HG02678 (cell line): ENCODE measurements at regions not wholly inside any gene's neighbourhood (a gene's known extent, or its start where the extent isn't known, plus 50 kb on each side); places are given as distances from the start of the nearest gene placed in this dataset.

Experiments
- ATAC-seq: cut with Tn5 transposase; IDR thresholded peaks from one replicate; pipeline ENCODE4 v1.9.1; 2021; ENCODE audit warnings: mild to moderate bottlenecking, moderate library complexity; ENCODE audit not compliant: unreplicated experiment

- no peak for ATAC-seq
Measured at GRCh38 chr9:28671000-28671399, 1097.7 kb upstream of the C9orf72 start.

DNA sequence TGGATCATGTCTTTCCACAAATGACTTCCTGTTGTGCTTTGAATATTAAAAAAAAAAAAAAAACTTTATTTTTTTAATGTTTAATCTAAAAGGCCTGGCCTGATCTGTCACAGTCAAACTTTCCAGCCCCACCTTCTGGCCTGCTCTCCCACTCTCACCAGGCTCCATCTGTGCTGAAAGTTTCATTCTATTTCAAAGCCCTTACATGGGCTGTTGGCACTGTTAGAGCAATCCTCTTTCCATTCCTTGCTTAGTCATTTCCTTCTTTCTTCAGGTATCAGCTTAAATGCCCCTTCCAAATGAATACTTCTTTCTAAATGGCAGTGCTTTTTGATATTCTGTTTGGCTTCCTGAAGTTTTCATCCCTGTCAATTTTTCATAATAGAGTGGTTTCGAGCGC is 1104.8 kb upstream of the C9orf72 start:
- ATAC-seq, result no peak

GRCh38 chr9:28688172-28688571 is 1114.9 kb upstream of the C9orf72 start:
- no peak for ATAC-seq

DNA sequence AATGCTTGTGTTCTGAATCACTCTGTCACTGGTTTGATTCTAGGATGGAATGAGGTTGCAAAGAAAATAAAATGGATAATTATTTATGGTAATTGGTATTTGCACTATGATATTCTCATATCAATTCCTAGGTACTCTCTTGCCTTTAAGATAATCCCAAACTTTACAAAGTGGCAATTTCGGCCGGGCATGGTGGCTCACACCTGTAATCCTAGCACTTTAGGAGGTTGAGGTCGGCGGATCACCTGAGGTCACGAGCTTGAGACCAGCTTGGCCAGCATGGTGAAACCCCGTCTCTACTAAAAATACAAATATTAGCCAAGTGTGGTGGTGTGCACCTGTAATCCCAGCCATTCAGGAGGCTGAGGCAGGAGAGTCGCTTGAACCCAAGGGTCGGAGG is 1118.7 kb upstream of the C9orf72 start:
- no peak for ATAC-seq

GRCh38 chr9:28696960-28697359 is 1123.7 kb upstream of the C9orf72 start:
- ATAC-seq, result no peak

- no peak for ATAC-seq
Measured at GRCh38 chr9:28699632-28700031, 1126.4 kb upstream of the C9orf72 start.

GRCh38 chr9:28707616-28708015 is 1134.3 kb upstream of the C9orf72 start:
- no peak for ATAC-seq

- no peak for ATAC-seq
Measured at GRCh38 chr9:28714188-28714587, 1140.9 kb upstream of the C9orf72 start.

DNA sequence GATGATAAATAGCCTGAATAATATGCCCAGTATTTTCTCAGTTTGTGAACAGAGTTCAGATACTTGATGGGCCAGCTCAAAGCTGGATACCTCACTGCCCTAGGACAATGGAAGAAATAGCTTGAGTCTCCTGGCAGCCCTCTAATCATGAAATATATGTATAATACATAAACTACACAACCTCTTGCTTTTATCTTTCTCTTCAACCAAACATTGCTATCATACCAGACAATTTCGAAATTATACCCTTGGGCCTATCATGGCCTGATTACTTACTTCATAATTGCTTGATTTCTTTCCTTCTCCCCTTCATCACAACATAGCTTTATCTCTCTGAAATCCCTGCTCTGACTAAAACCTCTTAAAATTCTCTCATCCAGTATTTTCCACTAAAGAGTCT is 1144.9 kb upstream of the C9orf72 start:
- ATAC-seq, result no peak

- ATAC-seq, result no peak
Measured at GRCh38 chr9:28720746-28721145, 1147.5 kb upstream of the C9orf72 start.

DNA sequence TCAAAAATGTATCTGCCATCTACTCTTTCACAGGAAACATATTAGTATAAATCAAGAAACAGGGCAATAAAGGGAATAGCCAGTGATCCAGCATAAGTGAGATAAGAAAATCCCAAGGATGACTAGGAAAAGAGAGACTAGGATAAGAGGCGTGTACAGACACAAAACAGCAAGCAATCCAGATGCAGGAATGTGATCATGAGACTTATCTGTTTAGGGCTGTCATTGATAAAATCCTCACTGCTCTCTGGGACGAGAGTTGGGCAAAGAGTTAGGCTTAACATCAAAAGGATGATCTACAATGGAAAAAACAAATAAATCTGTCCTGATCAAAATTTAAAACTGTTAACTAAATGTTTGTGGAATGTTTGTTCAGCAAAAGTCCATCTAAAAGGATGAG is 1156.8 kb upstream of the C9orf72 start:
- no peak for ATAC-seq

GRCh38 chr9:28735738-28736342 is 1162.6 kb upstream of the C9orf72 start:
- ATAC-seq, result no peak

DNA sequence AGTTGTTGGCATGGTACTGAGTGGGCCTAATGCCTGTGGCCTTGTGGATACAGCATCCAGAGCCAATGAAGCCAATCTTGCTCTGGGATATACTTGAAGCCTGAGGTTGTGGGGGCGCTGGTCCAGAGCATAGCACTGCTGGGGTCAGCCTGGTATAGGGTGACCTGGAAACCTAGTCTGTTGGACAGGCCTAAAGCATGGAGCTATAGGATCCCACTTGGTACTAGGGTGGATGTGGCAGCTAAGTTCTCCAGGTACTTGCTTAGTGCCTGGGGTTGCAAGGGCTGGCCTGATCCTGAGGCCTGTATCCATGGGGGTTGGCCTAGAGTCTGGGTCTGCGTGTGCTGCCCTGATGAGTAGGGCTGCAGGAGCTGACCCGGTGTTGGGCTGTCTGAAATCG is 1168.2 kb upstream of the C9orf72 start:
- ATAC-seq, result no peak

GRCh38 chr9:28747351-28747985 is 1174.2 kb upstream of the C9orf72 start:
- no peak for ATAC-seq

- no peak for ATAC-seq
Measured at GRCh38 chr9:28750136-28750535, 1176.9 kb upstream of the C9orf72 start.

GRCh38 chr9:28758341-28758740 is 1185.1 kb upstream of the C9orf72 start:
- ATAC-seq, result no peak

DNA sequence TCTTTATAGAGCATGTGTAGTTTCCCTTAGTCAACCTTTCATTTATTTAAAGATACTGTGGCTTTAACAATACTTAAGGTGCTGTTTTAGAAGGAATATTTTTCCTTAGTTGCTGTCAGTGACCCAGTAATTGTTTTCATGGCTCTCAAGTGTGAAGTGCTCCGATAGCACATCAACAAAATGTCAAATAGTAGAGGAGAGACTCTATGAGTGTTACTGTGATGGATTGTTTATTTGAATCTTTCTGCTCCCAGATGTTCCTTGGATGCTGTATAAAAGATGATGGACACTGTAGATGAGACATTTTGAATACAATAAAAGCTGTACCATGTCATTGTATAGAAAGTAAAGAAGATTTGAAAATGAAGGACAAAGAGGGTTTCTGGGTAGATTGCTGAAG is 1185.7 kb upstream of the C9orf72 start:
- ATAC-seq, result no peak

DNA sequence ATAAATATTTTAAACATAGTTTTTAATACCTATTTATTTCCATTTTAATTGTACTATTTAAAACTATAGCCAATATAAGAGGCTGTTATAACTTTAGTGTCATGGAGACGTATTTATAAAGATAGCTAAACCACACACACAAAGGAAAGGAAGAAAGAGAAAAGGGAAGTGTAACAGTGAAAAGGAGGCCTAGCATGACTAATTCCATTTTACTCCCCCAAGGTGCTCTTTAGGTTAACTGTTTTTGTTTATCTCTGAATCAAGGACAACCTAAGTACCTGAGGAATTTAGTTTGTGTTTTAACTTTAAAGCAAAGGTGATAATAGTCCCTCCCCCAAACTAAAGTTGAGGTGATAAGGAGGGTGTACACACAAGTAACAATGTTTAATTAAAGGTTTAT is 1188.9 kb upstream of the C9orf72 start:
- no peak for ATAC-seq

- no peak for ATAC-seq
Measured at GRCh38 chr9:28764532-28764931, 1191.3 kb upstream of the C9orf72 start.

DNA sequence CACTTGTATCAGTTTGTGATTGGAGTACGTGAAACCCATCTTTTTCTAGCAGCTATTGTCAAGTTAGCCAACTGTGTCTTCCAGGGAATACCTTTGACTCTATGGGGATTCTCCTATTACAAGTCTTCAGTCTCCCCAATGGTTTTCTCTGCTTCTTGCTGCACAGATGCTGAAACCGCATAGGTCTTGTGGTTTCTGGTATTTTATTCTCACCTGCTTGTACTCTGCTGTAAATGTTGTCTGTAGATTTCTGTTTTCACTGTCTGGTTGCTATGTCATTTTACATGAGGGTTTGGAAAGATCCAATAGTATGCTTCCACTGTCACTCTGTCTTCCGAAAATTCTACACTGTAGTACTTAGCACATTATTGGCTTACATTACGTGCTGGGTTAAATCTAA is 1196.9 kb upstream of the C9orf72 start:
- ATAC-seq, result no peak

GRCh38 chr9:28770827-28771226 is 1197.5 kb upstream of the C9orf72 start:
- no peak for ATAC-seq

DNA sequence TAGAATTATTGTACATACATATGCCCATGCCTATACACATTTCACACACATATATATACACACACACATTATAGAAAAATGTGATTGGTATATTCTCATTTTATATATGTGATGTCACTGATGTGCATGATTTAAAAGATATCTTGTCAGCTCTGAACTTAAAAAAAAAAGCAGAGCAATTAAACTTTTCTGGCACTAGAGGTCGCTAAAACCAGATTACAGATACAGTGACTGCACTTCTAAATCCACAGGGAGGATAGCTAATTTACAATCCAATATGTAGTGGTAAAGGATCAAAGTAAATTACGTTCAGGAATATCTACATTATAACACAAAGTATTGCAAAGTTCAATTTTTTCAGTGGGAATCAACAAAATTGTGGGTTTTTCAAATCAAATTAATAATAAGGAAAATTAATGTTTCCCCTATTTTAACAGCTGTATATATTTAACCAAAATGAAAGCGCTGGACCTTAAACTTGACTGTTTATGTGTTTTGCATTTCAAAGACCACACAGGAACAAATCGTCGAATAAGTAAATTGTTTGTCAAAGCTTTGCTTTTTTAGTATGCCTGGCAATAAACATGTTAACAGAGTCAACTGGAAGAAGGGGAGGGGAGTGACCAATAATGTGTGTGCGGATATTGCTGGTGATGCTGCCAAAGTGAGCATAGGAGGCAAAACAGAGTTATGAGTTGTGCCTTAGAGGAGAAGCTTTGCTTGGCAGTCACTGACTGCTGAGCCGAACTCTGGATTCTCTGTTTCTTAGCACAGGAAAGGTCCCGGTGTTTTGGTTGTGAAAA is 1201.4 kb upstream of the C9orf72 start:
- ATAC-seq, result no peak
